Loucy (cell line): ENCODE measurements at regions not wholly inside any gene's neighbourhood (a gene's known extent, or its start where the extent isn't known, plus 50 kb on each side); places are given as distances from the start of the nearest gene placed in this dataset.

Source experiments
- H2AFZ ChIP-seq: fragments of 200-600 bp; sonication (generic); 2 replicates; pipeline ENCODE4 v1.6.0; 2016; ENCODE audit warnings: antibody characterized with exemption, mild to moderate bottlenecking, low read length, moderate library complexity
- H3F3A ChIP-seq: fragments of 200-600 bp; 2 replicates; pipeline ENCODE4 v1.6.0; 2016; ENCODE audit warnings: antibody characterized with exemption, low read depth, mild to moderate bottlenecking
- H3K27me3 ChIP-seq: fragments of 200-600 bp; sonication (generic); 2 replicates; pipeline ENCODE4 v1.6.1; 2014; ENCODE audit warnings: low read length, mild to moderate bottlenecking; ENCODE audit not compliant: insufficient read depth, poor library complexity, severe bottlenecking
- H3K36me3 ChIP-seq: fragments of 200-600 bp; sonication (generic); 2 replicates; pipeline ENCODE4 v1.6.1; 2016; ENCODE audit warnings: low read length; ENCODE audit not compliant: insufficient read depth
- H3K4me1 ChIP-seq: fragments of 200-600 bp; sonication (generic); 2 replicates; pipeline ENCODE4 v1.5.1; 2014; ENCODE audit warnings: low read length, mild to moderate bottlenecking; ENCODE audit not compliant: insufficient read depth, poor library complexity, severe bottlenecking
- H3K4me2 ChIP-seq: fragments of 200-600 bp; sonication (generic); 2 replicates; pipeline ENCODE4 v1.6.0; 2014; ENCODE audit warnings: antibody characterized with exemption, low read length, low read depth, mild to moderate bottlenecking; ENCODE audit not compliant: poor library complexity, severe bottlenecking
- H3K4me3 ChIP-seq: fragments of 200-600 bp; sonication (generic); 2 replicates; pipeline ENCODE4 v1.5.1; 2014; ENCODE audit warnings: low read length, mild to moderate bottlenecking, mixed read lengths; ENCODE audit not compliant: poor library complexity, severe bottlenecking
- H3K79me2 ChIP-seq: fragments of 200-600 bp; sonication (generic); 2 replicates; pipeline ENCODE4 v1.6.1; 2014; ENCODE audit warnings: low read length; ENCODE audit not compliant: insufficient read depth
- H3K9ac ChIP-seq: fragments of 200-600 bp; sonication (generic); 2 replicates; pipeline ENCODE4 v1.6.0; 2014; ENCODE audit warnings: mild to moderate bottlenecking, low read depth, low read length, moderate library complexity; ENCODE audit not compliant: poor library complexity, severe bottlenecking
- H3K9me2 ChIP-seq: fragments of 200-600 bp; sonication (generic); replicated peaks from 2 replicates; pipeline ENCODE4 v1.6.1; 2016; ENCODE audit warnings: low read depth, low read length, mixed read lengths
- H3K9me3 ChIP-seq: fragments of 200-600 bp; sonication (generic); 2 replicates; pipeline ENCODE4 v1.6.1; 2014; ENCODE audit warnings: mild to moderate bottlenecking, antibody characterized with exemption, low read length, low read depth; ENCODE audit not compliant: insufficient read depth
- H4K20me1 ChIP-seq: fragments of 200-600 bp; sonication (generic); 2 replicates; pipeline ENCODE4 v1.6.0; 2014; ENCODE audit warnings: antibody characterized with exemption, low read length, mild to moderate bottlenecking; ENCODE audit not compliant: insufficient read depth, poor library complexity, severe bottlenecking
- EZH2phosphoT487 ChIP-seq: fragments of 200-600 bp; IDR thresholded peaks from 2 replicates; pipeline ENCODE4 v1.6.1; 2018; ENCODE audit warnings: antibody characterized with exemption, mild to moderate bottlenecking, moderate library complexity, borderline replicate concordance
- TF ChIP-seq, protein P1 (sequence below): fragments of 200-600 bp; sonication (generic); conservative IDR thresholded peaks from 2 replicates; pipeline ENCODE4 v1.5.1; 2014; ENCODE audit warnings: mild to moderate bottlenecking, antibody characterized with exemption, low read length

DNA sequence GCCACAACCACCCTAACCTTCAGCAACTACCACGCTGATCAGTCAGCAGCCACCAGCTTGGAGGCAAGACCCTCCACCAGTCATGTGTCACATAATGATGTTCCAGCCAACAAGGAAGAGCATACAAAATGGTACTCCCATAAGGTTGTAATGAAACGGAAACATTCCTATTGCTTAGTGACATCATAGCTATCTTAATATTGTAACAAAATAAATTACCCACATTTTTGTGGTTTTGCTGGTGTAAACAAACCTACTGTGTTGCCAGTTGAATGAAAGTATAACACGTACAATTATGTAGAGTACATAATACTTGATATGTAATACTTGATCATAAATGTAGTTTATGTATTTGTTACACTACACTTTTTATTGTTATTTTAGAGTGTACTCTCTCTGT lies 1363.2 kb upstream of the ADGRL4 start:
- TF ChIP-seq, protein P1, sequence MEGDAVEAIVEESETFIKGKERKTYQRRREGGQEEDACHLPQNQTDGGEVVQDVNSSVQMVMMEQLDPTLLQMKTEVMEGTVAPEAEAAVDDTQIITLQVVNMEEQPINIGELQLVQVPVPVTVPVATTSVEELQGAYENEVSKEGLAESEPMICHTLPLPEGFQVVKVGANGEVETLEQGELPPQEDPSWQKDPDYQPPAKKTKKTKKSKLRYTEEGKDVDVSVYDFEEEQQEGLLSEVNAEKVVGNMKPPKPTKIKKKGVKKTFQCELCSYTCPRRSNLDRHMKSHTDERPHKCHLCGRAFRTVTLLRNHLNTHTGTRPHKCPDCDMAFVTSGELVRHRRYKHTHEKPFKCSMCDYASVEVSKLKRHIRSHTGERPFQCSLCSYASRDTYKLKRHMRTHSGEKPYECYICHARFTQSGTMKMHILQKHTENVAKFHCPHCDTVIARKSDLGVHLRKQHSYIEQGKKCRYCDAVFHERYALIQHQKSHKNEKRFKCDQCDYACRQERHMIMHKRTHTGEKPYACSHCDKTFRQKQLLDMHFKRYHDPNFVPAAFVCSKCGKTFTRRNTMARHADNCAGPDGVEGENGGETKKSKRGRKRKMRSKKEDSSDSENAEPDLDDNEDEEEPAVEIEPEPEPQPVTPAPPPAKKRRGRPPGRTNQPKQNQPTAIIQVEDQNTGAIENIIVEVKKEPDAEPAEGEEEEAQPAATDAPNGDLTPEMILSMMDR: no peak
- TF ChIP-seq EZH2phosphoT487: no peak
- Histone ChIP-seq H3K9me3 (no peaks in the 10 kb centered on the region), H3K9ac (no peak overlapping the region), H3K79me2 (no peaks in the 10 kb centered on the region), H3F3A (no peaks in the 10 kb centered on the region), H3K4me1 (no peaks in the 10 kb centered on the region), H3K9me2 (no peaks in the 10 kb centered on the region), H3K27me3 (no peaks in the 10 kb centered on the region), H3K36me3 (no peaks in the 10 kb centered on the region), H3K4me2 (no peak overlapping the region), H2AFZ (no peak overlapping the region), H3K4me3 (no peak overlapping the region), H4K20me1 (no peaks in the 10 kb centered on the region)

DNA sequence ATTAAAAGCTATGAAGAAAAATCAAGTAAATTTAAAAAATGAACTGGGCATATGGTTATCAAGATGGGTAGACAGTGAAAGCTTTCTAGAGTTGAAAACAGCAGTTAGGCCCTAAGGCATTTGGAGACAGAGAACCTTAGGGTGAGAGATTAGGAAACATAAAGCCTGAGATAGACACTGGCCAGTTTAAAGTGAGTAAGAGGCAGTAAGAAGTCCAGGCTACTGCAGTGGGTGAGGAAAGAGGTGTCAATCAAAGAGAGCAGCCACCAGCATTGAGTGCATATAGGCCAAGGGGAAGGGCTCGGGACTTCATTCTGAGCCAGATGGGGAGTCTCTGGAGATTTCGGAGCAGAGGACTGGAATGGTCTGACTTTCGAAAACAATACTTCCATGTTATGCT lies 1360.5 kb upstream of the ADGRL4 start:
- Histone ChIP-seq H4K20me1 (no peaks in the 10 kb centered on the region), H3K36me3 (no peaks in the 10 kb centered on the region), H3K4me1 (no peaks in the 10 kb centered on the region), H3K4me2 (no peak overlapping the region), H3K4me3 (no peak overlapping the region), H3K9me2 (no peaks in the 10 kb centered on the region), H2AFZ (no peak overlapping the region), H3K79me2 (no peaks in the 10 kb centered on the region), H3K9me3 (no peaks in the 10 kb centered on the region), H3K27me3 (no peaks in the 10 kb centered on the region), H3F3A (no peaks in the 10 kb centered on the region), H3K9ac (no peak overlapping the region)
- TF ChIP-seq, protein P1: no peak
- no peak for TF ChIP-seq EZH2phosphoT487

DNA sequence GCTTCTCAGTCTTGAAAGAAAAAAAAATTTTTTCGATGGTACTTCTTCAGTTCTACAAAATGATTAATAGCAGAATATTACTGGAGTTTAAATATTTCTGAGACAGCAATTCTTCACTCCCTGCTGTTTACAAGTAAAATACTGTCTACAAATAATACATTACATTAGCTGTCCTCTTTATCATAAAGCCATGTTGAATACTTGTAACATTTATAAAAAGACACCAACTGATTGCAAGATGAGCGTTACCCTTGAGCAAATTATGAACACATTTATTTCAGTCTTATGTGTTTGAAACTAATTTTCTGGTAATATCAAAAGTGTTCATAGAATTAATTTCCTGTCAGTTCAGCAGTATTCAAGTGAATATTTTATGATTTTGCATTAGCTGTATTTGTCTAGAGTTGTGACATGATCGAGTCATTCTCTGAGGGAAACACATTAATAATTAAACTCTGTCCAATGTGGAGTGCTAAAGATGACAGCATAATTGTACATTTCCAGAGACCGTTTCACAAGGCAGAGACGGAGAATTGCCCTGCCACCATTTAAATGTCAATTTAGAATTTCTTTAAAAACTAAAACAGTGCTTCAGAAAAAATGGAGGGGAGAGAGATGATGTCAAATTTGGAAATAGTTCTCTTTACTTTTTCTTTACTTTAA lies 1359.0 kb upstream of the ADGRL4 start:
- no peaks in the 10 kb centered on the region for H3K9me2 ChIP-seq
- no peak overlapping the region for H3K4me2 ChIP-seq
- no peaks in the 10 kb centered on the region for H3K4me1 ChIP-seq
- H2AFZ ChIP-seq: no peak overlapping the region
- no peaks in the 10 kb centered on the region for H3K36me3 ChIP-seq
- no peaks in the 10 kb centered on the region for H3K79me2 ChIP-seq
- H4K20me1 ChIP-seq: no peaks in the 10 kb centered on the region
- no peaks in the 10 kb centered on the region for H3K9me3 ChIP-seq
- H3K9ac ChIP-seq: no peak overlapping the region
- TF ChIP-seq EZH2phosphoT487: no peak
- TF ChIP-seq, protein P1: no peak
- no peaks in the 10 kb centered on the region for H3K27me3 ChIP-seq
- H3K4me3 ChIP-seq: no peak overlapping the region
- no peaks in the 10 kb centered on the region for H3F3A ChIP-seq
